ENCODE measurements at regions not wholly inside any gene's neighbourhood (a gene's known extent, or its start where the extent isn't known, plus 50 kb on each side); places are given as distances from the start of the nearest gene placed in this dataset.

DNA sequence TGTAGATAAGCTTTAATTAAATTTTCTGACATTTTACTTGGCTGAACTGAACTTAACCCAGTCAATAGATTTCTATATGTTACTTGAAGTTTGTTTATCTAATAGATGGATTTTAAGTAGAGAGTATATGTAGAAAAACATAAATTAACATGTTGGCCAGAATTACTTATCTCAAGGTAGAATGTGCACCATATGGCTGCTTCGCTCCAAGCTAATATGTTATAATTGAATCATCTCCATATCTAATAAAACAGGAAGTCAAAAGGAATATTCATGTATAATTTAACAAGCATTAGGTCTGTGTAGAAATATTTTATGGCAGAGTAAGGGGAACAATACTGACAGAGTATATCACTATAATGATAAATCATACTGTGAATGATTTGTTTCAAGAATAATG lies 650.7 kb upstream of the ALCAM start:
- ATAC-seq, result no peak

DNA sequence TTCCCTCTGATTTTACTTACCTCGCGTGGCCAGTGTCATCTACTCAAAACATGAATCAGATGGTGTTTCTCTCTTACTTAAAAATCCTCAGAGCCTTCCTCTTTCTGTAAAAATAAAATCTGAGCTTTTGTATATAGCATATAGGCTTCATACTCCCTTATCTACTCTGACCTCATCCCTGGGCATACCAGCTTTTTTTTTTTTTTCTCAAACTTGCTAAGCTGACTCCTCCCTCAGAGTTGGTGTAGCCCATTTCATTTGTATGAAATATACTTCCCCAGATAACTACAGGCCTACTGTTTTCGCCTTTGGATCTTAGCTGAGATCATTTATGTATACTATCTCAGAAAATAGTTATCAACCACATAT lies 648.9 kb upstream of the ALCAM start:
- no peak for ATAC-seq

DNA sequence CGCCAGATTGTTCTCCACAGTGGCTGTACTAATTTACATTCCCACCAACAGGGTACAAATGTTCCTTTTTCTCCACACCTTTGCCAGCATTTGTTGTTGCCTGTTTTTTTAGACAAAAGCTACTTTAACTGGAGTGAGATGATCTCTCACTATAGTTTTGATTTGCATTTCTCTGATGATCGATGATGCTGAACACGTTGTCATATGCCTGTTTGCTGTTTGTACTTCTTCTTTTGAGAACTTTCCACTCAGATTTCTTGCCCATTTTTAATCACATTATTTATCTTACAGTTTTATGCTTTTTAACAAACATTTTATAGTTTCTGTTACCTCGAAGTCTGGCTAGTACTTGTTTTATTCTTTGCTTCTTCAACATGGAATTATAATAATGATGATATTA lies 643.7 kb upstream of the ALCAM start:
- ATAC-seq, result no peak

DNA sequence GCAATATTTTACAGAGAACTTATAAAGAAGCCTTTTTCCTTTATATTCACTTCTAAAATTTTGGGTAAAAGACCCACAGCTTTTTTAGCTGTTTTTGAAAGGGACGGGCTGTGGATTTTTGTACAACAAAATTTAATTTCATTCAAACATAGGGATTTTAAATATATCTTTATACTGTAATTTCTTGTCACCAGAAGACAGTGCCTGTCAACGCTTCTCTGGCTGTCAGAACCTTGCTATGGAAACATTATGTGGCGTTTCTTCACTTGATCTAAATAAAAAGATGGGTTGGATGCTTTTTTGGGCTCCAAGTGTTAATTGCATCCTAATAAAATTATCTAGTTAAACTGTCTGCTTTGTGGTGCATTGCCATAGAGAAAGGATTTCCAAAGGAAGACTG lies 635.6 kb upstream of the ALCAM start:
- no peak for ATAC-seq

DNA sequence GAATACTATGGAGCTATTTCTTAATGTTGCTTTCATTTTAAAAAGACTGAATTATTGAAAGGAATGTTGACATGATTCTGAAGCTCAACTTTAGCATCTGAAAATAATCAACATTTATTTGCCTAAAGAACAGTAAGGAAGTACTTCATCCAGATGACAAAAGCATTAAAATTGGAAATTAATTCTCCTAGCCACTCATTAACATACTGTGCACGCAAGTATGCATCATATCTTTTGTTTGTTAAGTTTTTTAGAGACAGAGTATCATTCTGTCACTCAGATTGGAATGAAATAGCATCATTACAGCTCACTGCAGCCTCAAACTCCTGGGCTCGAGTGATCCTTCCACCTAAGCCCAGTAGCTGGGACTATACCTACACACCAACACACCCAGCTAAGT lies 632.1 kb upstream of the ALCAM start:
- no peak for ATAC-seq

DNA sequence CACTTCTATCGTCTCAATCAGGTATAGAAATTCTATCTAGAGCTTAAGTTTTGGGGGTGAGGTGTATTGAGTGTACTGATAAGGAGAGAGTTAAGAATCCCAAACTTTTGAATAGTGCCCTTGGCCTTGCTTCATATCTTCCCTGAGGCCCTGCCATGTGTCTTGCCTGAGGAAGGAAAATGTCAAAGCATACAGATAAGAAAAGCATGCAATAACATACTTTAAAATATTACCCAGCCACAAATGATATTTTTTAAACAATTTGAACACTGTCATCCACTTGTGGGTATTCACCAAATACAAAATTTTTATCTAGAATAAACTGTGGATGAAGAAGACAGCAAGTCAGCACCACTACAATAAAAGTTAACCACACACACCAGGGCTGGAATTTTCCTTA lies 631.0 kb upstream of the ALCAM start:
- ATAC-seq, result no peak

DNA sequence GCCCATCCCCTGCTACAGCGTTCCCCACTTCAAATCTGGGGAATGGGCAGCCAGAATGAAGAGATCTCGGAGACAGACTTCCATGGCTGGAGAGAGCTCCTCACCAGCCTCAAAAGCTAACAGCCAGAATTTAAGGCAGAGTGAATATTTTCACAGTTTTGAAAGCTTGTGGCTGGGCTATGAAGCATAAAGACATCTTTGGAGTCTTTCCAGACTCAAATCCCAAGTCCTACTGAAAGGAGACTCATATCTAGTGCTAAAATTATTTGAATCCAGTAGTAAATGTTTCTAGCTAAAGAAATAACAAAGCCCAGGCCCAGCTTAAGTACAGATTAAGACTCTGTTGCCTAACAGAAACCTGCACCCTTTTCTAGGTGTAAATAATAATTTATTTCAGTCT lies 628.4 kb upstream of the ALCAM start:
- no peak for ATAC-seq

DNA sequence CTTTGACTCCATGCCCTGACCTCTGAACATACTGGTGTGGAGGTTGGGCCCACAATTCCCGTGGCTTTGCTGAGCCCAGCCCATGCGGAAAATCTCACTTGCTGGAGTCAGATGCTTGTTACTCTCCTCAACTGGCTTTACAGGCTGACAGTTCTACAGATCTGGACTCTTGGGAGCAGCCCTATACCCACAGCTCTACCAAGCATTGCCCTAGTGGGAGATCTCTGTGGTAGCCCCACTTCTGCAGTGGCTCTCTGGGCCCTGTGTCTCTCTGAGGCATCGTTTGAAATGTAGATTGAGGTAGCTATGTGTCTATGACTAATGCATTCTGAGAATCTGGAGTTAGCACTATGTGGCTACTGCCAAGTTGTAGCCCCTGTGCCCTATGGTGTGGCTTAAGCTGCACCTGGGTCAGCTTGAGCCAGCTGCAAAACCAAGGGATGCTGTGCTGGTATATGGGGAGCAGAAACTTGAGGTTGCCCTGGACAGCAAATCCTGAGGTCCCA lies 625.8 kb upstream of the ALCAM start:
- no peak for ATAC-seq

DNA sequence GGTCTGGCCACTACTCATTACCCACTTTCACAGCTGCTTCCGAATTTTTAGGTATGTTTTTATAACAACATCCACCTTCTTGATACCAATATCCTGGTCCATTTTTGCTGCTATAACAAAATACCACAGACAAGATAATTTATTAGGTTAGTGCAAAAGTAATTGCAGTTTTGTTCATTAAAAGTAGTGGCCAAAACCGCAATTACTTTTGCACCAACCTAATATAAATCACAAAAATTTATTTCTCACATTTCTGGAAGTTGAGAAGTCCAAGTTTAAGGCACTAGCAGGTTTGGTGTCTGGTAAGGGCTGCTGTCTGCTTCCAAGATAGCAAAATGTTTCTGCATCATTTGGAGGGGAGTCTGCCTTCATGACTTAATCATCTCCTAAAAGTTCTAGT lies 624.7 kb upstream of the ALCAM start:
- ATAC-seq, result no peak

DNA sequence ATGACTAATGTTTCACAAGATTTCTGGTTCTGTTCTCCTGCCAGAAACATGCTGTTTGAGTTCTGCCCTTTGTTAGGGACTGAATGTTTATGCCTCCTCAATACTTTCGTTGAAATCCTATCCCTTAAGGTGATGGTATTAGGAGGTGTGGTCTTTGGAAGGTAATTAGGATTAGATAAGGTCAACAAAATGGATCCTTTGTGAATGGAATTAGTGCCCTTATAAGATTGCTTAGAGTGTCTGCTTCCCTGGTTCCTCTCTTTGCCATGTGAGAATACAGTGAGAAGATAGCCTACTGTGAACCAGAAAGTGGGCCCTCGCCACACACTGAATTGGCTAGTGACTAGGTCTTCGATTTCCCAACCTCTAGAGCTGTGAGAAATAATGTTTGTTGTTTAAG lies 621.4 kb upstream of the ALCAM start:
- ATAC-seq, result no peak

DNA sequence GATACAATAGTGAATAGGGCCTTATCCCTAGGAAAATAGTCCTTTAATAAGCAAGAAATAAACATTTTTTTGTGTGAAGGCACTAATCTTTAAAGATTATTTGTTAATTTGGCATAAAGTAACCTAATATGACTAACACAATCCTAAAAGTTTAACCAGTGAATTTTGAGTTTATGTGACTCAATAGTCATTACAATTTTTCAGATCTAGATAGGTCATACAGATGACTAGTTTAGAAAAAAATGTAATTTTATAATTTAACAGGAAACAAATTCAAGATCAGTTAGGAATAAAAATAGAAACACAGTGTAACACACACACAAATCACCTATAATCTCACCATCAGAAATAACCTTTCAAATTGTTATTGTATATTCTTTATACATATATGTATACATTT lies 620.7 kb upstream of the ALCAM start:
- no peak for ATAC-seq

DNA sequence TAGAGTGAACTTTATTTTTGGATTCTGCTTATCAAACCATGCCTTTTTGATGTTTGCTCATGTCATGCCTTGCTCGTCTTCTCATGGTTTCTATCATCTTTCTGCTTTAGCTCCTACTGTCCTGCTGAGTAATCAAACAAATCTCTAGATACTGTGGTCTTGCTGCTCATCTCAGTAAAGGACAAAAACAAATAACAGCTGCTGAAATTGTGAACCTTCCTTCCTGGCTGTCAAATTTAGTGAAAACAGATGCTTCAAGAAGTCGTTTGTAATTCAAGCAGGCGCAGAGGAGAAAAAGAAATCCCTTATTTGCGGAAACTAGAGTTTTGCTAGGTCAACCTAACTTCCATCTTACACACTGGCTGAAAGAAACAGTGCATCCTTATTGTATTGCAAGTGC lies 616.1 kb upstream of the ALCAM start:
- ATAC-seq, result no peak

DNA sequence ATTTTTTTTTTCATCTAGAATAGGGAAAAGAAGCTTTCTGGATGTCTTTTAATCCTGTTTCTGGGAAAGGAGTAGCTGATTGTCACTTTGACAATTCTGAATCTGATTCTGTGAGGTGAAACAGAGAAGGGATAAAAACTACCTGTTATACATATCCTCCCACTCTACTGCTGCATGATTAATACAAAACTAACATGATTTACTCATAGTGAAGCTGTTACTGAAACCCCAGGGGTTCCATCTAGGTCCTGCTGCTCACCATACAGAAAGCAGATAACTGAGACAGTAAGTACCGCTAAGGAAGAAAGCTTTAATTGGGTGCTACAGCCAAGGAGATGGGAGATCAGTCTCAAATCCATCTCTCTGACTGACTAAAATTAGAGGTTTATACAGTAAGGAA lies 610.9 kb upstream of the ALCAM start:
- no peak for ATAC-seq

DNA sequence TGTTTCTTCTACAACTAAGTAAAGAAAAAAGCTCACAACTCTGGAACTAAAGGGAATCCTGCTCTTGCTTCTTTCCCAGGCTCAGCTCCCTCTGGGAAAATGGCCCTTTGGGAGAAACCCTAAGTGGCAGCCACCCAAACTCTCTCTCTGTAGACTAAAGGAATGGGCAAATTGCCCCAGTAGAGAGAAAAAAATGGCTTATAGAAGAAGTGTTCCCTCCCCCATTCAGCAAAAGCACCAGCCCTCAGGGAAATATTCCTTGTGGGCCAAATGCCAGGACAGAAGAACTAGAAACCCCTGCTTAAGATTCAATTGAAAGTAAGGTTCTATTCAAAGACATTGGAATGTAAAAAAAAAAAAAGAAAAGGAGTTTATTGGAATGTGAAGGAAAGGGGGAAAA lies 603.7 kb upstream of the ALCAM start:
- no peak for ATAC-seq

DNA sequence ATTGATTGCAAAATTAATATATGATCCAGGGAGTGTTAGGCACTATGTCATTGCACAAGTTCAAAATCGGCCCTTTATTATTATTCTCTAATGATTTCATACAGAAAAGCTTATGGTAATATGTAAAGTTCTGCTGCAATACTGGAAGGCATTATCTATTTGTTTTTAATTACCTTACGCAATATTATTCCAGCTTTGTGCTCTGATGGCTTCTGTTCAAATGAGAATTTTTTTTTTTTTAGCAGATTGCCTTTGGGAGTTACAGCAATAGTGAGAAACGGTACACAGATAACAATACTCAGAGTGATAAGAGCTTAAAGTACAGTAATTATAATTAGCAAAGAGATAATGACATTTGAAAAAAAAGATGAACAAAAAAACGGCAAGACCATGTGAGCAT lies 602.2 kb upstream of the ALCAM start:
- no peak for ATAC-seq

DNA sequence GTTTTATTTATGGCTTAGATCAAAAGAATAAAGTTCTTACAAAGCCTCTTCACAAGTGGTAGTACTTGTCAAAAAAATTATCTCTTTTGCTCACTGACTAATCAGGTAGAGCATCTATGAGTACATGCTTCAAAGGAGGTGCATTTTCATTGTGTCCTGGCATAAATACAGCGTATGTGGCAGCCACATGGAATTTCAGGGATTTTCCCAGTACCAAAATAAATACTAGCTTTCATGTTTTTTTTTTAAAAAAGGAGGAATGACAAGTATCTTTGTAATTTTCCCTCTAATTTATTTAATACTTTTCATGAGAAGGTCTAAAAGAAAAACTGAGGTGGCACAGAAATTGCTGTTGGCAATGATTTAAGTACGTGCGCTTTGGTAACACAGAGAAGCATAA lies 597.8 kb upstream of the ALCAM start:
- ATAC-seq, result no peak

DNA sequence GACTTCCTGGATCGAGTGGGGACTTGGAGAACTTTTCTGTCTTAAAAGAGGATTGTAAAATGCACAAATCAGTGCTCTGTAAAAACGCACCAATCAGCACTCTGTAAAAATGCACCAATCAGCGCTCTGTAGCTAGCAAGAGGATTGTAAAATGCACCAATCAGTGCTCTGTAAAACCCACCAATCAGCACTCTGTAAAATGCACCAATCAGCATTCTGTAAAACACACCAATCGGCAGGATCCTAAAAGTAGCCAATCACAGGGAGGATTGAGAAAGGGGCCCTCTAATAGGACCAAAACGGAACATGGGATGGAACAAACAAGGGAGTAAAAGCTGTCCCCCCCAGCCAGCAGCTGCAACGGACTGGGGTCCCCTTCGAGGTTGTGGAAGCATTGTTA lies 587.4 kb upstream of the ALCAM start:
- ATAC-seq, result no peak

DNA sequence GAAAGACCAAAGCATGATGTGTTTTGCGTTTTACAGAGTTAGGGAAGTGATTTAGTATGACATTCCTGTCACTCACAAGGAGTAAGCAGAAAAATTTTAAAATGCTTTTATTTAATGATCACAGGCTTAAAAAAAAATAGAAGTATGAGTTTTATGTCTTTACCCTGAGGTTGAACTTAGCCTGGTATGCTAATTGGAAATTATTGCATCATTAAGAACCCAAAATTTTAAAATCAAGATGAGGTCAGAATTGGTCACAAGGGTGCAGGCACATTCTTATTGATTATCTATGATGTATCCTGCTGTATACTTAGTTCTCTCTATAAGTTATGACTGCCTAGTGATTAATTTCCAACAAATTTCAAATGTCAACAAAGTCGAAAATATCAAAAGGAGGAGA lies 585.6 kb upstream of the ALCAM start:
- no peak for ATAC-seq

DNA sequence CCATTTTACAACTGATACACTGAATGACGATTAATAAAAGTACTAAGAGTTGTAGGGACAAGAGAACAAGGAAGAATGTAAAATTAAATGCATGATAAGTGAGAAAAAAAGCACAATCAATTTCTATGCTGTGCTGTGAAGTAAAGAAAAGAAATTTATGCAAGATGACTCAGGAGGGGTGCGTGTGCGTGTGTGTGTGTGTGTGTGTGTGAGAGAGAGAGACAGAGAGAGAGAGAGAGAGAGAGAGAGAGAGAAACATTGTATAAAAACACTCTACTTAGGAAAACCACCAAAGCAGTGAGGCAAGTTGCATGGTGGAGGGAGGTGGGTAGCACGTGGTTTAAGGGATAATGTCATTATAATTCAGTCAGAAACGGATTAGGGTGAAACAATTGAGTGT lies 580.8 kb upstream of the ALCAM start:
- no peak for ATAC-seq

DNA sequence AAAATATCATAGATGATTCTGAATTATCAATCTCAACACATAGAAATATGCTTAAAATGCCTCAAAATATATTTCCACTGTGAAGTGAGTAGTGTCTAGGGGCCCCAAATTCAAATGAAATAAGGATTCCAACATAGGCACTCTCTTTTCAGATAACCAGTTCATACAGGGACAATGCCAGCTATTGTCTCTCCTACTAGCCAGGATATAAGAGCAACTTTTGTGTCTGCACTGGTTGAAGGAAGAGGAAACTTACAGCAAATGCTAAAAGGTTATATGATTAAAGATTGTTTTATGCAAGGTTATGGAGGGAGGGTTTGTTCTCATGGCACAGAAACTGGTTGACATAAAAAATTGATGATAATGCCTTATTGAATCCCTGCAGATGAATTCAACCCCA lies 579.4 kb upstream of the ALCAM start:
- ATAC-seq, result no peak

DNA sequence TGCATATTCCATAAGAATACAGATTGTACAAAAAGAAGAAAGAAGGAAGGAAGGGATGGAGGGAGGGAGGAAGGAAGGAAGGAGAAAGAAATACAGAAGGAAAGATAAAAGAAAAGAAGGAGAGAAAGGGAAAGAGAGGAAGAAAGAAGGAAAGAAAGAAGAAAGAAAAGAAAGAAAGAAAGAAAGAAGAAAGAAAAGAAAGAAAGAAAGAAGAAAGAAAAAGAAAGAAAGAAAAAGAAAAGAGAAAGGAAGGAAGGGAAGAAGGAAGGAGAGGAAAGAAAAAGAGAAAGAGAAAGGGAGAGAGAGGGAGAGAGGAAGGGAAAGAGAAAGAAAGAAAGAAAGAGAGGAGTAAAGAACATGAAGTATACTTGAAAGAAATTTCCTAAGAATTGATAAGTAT lies 577.9 kb upstream of the ALCAM start:
- no peak for ATAC-seq

DNA sequence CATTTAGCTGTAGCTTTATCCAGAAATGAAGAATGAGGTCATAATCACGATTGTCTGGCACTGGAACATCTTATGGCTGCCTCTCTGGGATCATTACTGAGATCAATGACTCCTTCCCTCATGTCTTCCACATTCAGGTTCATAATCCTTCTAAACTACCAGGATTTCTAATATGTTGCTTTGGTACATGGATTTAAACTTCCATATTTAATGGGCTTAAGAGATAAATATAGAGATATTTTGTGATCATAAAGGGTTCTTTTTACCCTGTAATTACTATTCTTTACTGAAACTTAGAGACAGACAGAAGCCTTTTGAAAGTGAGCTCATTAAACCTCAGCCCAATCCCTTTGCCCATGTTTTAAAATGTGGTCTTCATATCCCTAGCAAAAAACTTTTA lies 575.4 kb upstream of the ALCAM start:
- ATAC-seq, result no peak

DNA sequence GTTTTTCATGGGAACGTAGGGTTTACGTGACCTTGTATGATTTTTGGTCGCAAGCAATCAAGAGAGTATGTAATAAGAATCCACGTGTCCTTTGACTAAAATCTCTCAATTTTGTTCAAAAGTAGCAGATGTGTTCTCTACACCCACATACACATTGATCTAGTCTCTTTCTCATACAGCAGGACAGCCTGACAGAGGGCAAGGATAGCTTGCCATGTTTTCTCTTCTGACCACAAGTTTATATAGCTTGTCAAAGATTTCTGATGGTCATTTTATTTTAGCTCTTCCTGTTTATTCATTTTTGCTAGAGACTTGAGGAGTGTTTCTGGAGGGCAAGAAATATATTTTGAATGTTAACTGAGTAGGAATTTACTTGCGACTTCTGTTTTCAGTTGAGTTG lies 570.2 kb upstream of the ALCAM start:
- ATAC-seq, result no peak

DNA sequence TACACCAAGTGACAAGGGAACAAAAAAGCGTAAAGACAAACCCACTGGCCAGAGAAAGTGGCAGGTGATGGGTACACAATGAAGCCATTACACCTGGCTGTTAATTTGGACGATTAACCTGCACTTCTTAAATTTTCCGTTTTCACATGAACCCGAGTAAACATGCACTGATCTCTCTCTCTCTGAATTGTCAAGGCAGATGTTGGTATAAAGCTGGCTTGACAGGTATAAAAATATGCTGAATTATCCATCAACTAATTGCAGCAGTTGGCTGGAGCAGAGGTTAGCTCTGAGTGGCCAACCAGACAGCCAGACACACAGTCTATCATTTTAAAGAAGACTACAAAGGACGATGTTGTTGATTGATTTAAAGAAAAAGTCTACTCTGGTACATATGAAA lies 561.7 kb upstream of the ALCAM start:
- ATAC-seq, result no peak

DNA sequence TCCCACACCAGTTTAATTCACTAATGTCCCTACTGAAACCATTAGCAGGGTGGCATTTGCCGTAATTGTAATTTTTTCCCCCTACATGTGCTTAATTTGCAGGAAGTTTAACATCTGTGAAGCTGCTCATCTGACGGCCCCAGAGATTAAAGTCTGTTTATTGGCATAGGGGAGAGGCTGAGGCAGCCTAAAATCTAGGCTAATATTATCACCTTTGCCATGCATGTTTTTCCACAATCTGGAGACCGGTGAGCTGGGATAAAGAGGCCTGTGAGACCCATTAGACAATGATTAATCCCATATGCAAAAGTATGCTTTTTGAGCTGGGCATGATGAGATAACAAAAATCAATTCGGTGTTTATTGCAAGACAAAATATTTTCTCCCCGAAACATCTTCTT lies 561.2 kb upstream of the ALCAM start:
- no peak for ATAC-seq

DNA sequence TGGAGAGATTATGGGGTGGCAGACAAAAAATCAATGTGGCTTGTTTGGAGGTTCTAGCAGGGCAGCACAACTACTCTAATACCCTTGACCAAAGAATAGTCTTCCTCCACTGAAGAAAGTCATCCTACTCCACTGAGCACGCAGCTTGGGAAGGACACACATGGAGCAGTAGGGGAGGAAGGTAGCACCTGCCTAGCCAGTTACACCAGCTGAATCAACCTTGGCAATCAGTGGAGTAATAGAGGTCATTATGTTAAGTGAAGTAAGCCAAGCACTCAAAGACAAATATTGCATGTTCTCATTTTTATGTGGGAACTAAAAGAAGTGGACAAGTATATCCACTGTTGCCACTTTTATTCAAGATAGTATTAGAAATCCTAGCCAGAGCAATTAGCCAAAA lies 555.8 kb upstream of the ALCAM start:
- no peak for ATAC-seq
